ENCODE measurements at regions not wholly inside any gene's neighbourhood (a gene's known extent, or its start where the extent isn't known, plus 50 kb on each side); places are given as distances from the start of the nearest gene placed in this dataset.
"Not testable (repeated sequence)": the region's sequence is repeated elsewhere in the genome, so short reads cannot be mapped to it uniquely, and the experiment has no call there.

DNA sequence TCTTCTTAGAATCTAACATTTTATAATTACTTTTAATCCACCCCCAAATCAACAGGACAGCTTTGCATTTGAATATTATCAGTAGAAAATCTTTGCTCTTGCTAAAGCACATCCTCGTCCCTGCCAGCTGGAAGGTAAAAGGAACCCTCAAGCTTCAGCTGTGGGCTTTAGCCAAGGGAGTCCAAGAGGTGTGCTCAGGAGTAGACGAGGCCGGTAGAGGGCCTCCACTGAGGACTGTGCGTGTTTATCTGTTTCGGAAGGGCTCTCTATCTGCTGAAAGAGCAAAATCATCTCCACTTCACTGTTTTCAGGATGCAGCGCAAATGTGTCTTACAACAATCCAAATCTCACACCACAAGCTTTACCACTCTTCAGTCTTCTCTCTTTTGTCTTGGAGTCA, 257.4 kb upstream of the IL12A start:
- no peak for DNase-seq (ENCODE audit: low read depth)

DNA sequence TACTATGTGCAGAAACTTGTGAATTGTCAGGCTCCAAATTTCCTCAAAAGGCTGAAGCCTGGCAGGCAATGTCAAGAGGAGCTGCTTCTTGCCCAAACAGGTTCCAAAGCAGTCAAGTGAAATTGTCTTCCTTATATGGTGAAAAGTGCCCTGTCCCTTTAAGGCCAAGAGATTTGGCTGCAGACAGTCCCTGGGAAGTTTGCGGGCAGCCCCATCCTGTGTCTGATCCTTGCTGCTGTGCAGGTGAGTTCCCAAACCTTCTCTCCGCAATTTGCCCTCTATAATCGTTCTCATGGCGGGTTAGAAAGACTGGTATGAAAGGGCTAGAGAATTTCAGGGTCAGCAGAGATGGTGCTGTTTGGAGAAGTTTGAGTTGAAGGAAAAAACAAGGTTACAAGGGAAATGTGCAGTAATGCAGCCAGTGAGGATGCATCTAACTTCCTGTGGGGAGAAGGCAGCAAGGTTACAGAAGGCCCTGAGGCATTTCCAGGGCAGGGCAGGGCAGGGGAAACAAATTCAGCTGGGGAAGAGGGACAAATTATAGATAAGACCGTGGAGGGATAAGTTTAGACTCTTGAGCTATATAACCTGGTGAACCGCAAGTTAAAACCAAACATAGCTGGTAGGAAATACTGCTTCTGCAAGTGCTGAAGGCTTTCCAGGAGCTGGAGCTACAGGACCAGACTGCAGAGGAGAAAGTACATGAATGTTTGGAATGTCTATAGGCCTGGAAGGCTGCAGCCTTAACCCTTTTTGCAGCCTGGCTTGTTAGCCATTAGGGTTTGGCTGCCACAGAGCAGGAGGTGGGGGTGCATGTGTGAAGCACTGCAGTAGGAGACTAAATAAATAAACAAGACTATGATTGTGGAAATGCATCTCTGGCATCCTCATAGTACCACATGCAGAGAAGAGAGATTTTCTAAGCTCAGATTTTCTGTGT, 256.2 kb upstream of the IL12A start:
- DNase-seq (ENCODE audit: low read depth): no peak

DNA sequence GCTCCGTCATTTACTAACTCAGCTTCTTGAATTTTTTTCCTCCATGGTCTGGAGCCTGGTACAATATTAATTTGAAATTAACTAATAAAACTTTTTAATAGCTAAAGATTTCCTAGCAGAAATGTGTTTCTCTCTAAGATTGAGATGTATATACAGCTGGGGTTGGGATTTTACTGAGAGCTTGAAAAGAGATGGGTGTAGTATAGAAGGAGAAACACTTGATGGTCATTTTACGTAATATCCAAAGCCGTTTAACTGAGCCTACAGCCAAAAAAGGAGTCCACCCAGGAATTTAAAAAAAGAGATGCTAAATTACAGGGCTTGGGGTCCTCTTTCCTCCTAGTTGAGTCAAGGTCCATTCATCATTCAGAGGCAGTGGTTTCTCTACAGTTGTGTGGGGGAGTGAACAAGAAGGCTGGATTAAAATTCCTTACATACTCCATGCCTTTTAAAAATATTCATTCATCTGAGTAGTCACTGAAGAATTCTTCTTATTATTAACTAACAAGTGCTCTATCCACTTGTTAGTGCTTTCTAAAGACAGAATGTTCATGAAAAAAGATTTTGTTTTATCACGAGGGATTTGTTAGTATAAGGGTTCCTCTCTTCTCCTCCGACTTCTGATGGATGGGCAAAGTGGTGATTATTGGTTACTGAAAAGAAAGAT, 255.3 kb upstream of the IL12A start:
- DNase-seq (ENCODE audit: low read depth): peak; percentile 27

GRCh38 chr3:159734681-159735080, 254.0 kb upstream of the IL12A start:
- DNase-seq (ENCODE audit: low read depth): no peak

DNA sequence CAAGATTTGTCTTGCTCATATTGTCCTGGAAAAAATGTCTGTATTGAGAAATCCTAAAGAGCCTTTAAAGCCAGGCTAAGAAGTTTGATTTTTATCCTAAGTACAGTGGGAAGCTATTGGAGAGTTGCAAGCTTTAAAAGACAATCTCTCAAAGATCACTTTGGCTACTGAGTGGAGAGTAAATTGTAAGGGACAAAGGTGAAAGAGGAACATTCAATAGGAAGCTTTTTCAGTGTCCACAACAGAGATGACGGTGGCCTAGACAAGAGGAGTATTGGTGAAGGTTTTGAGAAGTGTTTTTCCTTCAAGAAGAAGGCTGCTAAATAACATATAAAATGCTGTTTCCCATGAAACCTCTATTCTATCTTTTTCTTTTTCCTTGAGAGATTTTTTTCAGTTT, 249.5 kb upstream of the IL12A start:
- no peak for DNase-seq (ENCODE audit: low read depth)

DNA sequence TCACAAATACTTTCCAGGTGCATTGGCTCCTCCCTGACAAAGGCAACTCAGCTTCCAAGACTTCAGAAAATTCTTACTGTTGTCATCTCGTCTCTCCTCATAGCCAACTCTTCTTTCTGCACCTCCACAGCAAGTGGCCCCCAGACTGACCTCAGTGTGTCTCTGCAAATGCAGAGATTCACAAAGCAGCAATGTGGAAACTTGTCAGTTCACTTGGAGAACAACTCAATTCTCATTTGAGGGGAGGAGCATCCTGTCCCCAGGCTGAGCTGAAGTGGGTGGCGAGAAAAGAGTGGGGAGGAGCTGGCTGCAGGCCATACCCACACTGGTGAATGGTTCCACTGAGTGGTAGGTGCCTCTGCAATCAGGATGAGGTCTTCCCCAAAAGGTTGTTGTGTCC, 248.7 kb upstream of the IL12A start:
- DNase-seq (ENCODE audit: low read depth): no peak

DNA sequence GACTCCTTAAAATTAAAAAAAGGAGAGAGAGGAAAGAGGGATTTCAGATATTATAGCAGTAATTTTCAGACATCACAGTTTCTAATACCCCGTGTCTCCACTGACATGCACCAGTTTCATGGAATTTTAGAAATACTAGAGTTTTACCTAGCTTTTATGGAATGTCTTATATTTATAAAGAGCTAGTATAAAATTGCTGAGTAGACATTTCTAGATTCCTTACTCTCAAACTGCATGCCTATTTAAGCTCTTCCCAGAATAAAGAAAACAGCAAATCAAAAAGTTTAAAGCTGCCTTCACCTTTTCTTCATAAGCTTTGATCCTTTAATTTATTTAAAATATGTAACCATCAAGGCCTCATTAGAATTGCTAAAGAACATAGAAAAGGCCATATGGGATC, 247.4 kb upstream of the IL12A start:
- no peak for DNase-seq (ENCODE audit: low read depth)

- DNase-seq (ENCODE audit: low read depth): no peak
Measured at GRCh38 chr3:159748425-159748824, 240.2 kb upstream of the IL12A start.

GRCh38 chr3:159749406-159749805, 239.2 kb upstream of the IL12A start:
- DNase-seq (ENCODE audit: low read depth): no peak

- no peak for DNase-seq (ENCODE audit: low read depth)
Measured at GRCh38 chr3:159751146-159751545, 237.5 kb upstream of the IL12A start.

DNA sequence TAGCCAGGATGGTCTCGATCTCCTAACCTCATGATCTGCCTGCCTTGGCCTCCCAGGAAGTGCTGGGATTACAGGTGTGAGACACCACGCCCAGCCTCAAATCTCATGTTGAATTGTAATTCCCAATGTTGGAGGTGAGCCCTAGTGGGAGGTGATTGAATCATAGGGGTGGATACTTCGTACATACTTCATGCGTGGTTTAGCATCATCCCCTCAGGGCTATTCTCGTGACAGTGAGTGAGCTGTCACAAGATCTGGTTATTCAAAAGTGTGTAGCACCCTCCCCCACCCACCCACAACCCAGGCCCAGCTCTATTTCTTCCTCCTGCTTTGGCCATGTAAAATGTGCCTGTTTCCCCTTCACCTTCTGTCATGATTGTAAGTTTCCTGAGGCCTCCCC, 236.9 kb upstream of the IL12A start:
- DNase-seq (ENCODE audit: low read depth): no peak

GRCh38 chr3:159756279-159757207, 232.1 kb upstream of the IL12A start:
- not testable (repeated sequence) for DNase-seq (ENCODE audit: low read depth)

- no peak for DNase-seq (ENCODE audit: low read depth)
Measured at GRCh38 chr3:159757341-159758060, 231.1 kb upstream of the IL12A start.

- no peak for DNase-seq (ENCODE audit: low read depth)
Measured at GRCh38 chr3:159760046-159760445, 228.6 kb upstream of the IL12A start.

DNA sequence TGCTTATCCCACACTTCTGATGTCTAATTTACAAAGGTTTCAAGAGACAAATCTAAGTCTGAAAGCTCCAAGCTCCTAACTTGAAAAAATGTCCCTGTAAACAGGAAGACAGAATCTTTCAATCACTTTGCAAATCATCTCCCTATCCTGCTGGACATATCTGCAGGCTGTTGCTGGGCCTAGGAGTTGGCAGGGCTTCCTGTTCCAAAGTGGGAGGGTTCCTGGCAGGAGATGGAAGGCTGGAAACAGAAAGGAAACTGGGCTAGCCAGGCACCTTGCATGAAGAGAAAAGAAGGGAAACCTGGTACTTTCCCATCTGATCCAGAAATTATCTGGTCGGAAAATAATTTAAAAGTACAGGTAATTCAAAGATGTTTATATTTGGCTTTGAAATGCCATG, 227.3 kb upstream of the IL12A start:
- peak; percentile 40 for DNase-seq (ENCODE audit: low read depth)

GRCh38 chr3:159761848-159762635, 226.6 kb upstream of the IL12A start:
- no peak for DNase-seq (ENCODE audit: low read depth)

- peak; percentile 78 for DNase-seq (ENCODE audit: low read depth)
Measured at GRCh38 chr3:159763011-159763601, 225.5 kb upstream of the IL12A start.

GRCh38 chr3:159763602-159764489, 224.8 kb upstream of the IL12A start:
- peak; percentile 61 for DNase-seq (ENCODE audit: low read depth)

- no peak for DNase-seq (ENCODE audit: low read depth)
Measured at GRCh38 chr3:159764490-159765029, 224.1 kb upstream of the IL12A start.
